H1 (cell line): ENCODE measurements at regions not wholly inside any gene's neighbourhood (a gene's known extent, or its start where the extent isn't known, plus 50 kb on each side); places are given as distances from the start of the nearest gene placed in this dataset.

Experiments
- CTCF ChIA-PET: fragments of 300-600 bp; sonication (Branson Sonifier 250); formaldehyde crosslinking; loops from one replicate; lab custom pipeline; 2021; ENCODE audit not compliant: partially characterized antibody; lab: Charles Lee
- POLR2A ChIA-PET: fragments of 300-600 bp; sonication (Branson Sonifier 250); formaldehyde crosslinking; loops from one replicate; lab custom pipeline; 2021; ENCODE audit warnings: inconsistent platforms; ENCODE audit not compliant: partially characterized antibody; lab: Charles Lee
- DNase-seq, 2 experiments: peaks; one replicate each; pipeline versions ENCODE4 v3.0.0 to v3.0.0-alpha.2; 2010 to 2022; ENCODE audit warnings: low spot score in 2 of 2, low read depth in 1 of 2, mixed read lengths in 1 of 2
- FAIRE-seq: peaks from 2 replicates; lab custom pipeline; 2011; peaks lifted over from hg19 to GRCh38; lab: Jason Lieb, UNC
- H2AFZ ChIP-seq: 2 replicates; pipeline ENCODE4 v1.8.1; 2012; ENCODE audit warnings: low read length, inconsistent platforms
- H2AK5ac ChIP-seq: 2 replicates; pipeline ENCODE4 v1.6.1; 2013; ENCODE audit warnings: low read depth, low read length
- H2BK120ac ChIP-seq: replicated peaks from 2 replicates; pipeline ENCODE3; 2013; ENCODE audit warnings: low read depth, low read length, inconsistent platforms
- H2BK12ac ChIP-seq: 2 replicates; pipeline ENCODE4 v1.6.1; 2013; ENCODE audit warnings: low read depth, low read length
- H2BK15ac ChIP-seq: 2 replicates; pipeline ENCODE4 v1.6.1; 2013; ENCODE audit warnings: low read length
- H2BK20ac ChIP-seq: 2 replicates; pipeline ENCODE4 v1.6.1; 2013; ENCODE audit warnings: low read length
- H2BK5ac ChIP-seq: 2 replicates; pipeline ENCODE4 v1.6.1; 2013; ENCODE audit warnings: low read depth, low read length
- H3K14ac ChIP-seq: 2 replicates; pipeline ENCODE4 v1.6.1; 2013; ENCODE audit warnings: inconsistent platforms; ENCODE audit not compliant: insufficient read length
- H3K18ac ChIP-seq: 2 replicates; pipeline ENCODE4 v1.6.1; 2013; ENCODE audit warnings: low read length; ENCODE audit errors: extremely low read depth
- H3K23ac ChIP-seq: 2 replicates; pipeline ENCODE4 v1.6.1; 2013; ENCODE audit warnings: inconsistent platforms; ENCODE audit not compliant: insufficient read length
- H3K23me2 ChIP-seq: 2 replicates; pipeline ENCODE4 v1.6.1; 2013; ENCODE audit warnings: low read depth, low read length
- H3K27ac ChIP-seq: 2 replicates; pipeline ENCODE4 v1.6.1; 2011; ENCODE audit warnings: low read depth, low read length, inconsistent platforms
- H3K27me3 ChIP-seq, 4 experiments: replicated peaks in 1 of 4; 1 replicate in 1 of 4; 2 replicates in 3 of 4; pipeline versions ENCODE4 v1.6.1 to v1.8.1; 2011 to 2013; ENCODE audit warnings: low read length in 3 of 4, mild to moderate bottlenecking in 3 of 4, inconsistent platforms in 2 of 4, mixed read lengths in 2 of 4, moderate library complexity in 1 of 4; ENCODE audit not compliant: control insufficient read depth in 3 of 4, insufficient read depth in 3 of 4; ENCODE audit errors: extremely low read depth in 1 of 4
- H3K36me3 ChIP-seq, 4 experiments: 2 replicates each; pipeline versions ENCODE4 v1.6.1 to v1.8.1; 2011 to 2013; ENCODE audit warnings: mild to moderate bottlenecking in 4 of 4, low read length in 3 of 4, moderate library complexity in 2 of 4, control low read depth in 1 of 4, inconsistent platforms in 1 of 4; ENCODE audit not compliant: insufficient read depth in 4 of 4, control insufficient read depth in 2 of 4
- H3K4ac ChIP-seq: replicated peaks from 2 replicates; pipeline ENCODE3; 2013; ENCODE audit warnings: low read length, low read depth, mixed read lengths, inconsistent platforms; ENCODE audit not compliant: insufficient read length
- H3K4me1 ChIP-seq, 4 experiments: replicated peaks in 1 of 4; 1 replicate in 1 of 4; 2 replicates in 3 of 4; pipeline versions ENCODE4 v1.6.1 to v1.8.1; 2011 to 2013; ENCODE audit warnings: low read length in 3 of 4, inconsistent platforms in 2 of 4, mixed read lengths in 1 of 4; ENCODE audit not compliant: insufficient read depth in 4 of 4, control insufficient read depth in 3 of 4
- H3K4me2 ChIP-seq, 2 experiments: 2 replicates each; pipeline versions ENCODE4 v1.6.1 to v1.8.1; 2011 to 2013; ENCODE audit warnings: low read depth in 2 of 2, low read length in 2 of 2, control low read depth in 1 of 2, inconsistent platforms in 1 of 2, mild to moderate bottlenecking in 1 of 2; ENCODE audit not compliant: insufficient read depth in 1 of 2
- H3K4me3 ChIP-seq, 4 experiments: fragments of 200-600, 300-600 bp in 1 of 4; sonication (generic), shearing (Covaris generic), sonication (Bioruptor Twin) in 1 of 4; 2 replicates each; pipeline versions ENCODE4 v1.5.1 to v1.8.1; 2011 to 2016; ENCODE audit warnings: low read length in 4 of 4, low read depth in 3 of 4, control low read depth in 2 of 4, inconsistent platforms in 2 of 4, mild to moderate bottlenecking in 2 of 4, mixed read lengths in 1 of 4, moderate library complexity in 1 of 4; ENCODE audit not compliant: insufficient read depth in 2 of 4; ENCODE audit errors: extremely low read depth in 1 of 4
- H3K56ac ChIP-seq: replicated peaks from 2 replicates; pipeline ENCODE3; 2013; ENCODE audit warnings: low read depth, mild to moderate bottlenecking, mixed read lengths, low read length, inconsistent platforms; ENCODE audit not compliant: insufficient read length
- H3K79me1 ChIP-seq: 2 replicates; pipeline ENCODE4 v1.6.1; 2013; ENCODE audit warnings: low read depth, low read length, control low read depth
- H3K79me2 ChIP-seq, 2 experiments: 2 replicates each; pipeline versions ENCODE4 v1.6.1 to v1.8.1; 2012 to 2013; ENCODE audit warnings: low read length in 2 of 2, mild to moderate bottlenecking in 2 of 2, inconsistent platforms in 1 of 2; ENCODE audit not compliant: insufficient read depth in 2 of 2, control insufficient read depth in 1 of 2
- H3K9ac ChIP-seq, 4 experiments: replicated peaks in 1 of 4; 1 replicate in 1 of 4; 2 replicates in 3 of 4; pipeline versions ENCODE4 v1.6.1 to v1.8.1; 2011 to 2013; ENCODE audit warnings: low read depth in 3 of 4, low read length in 3 of 4, control low read depth in 2 of 4, mild to moderate bottlenecking in 2 of 4, moderate library complexity in 2 of 4, inconsistent platforms in 1 of 4; ENCODE audit errors: extremely low read depth in 1 of 4
- H3K9me3 ChIP-seq, 2 experiments: 2 replicates each; pipeline versions ENCODE4 v1.6.1 to v1.8.1; 2012 to 2013; ENCODE audit warnings: mild to moderate bottlenecking in 2 of 2, moderate library complexity in 2 of 2, control low read depth in 1 of 2, inconsistent platforms in 1 of 2, low read depth in 1 of 2, low read length in 1 of 2, mixed read lengths in 1 of 2; ENCODE audit not compliant: insufficient read depth in 2 of 2
- H4K20me1 ChIP-seq, 2 experiments: replicated peaks in 1 of 2; 2 replicates each; pipeline versions ENCODE3 to v1.8.1; 2011 to 2013; ENCODE audit warnings: inconsistent platforms in 2 of 2, low read length in 2 of 2, mild to moderate bottlenecking in 1 of 2; ENCODE audit not compliant: insufficient read depth in 2 of 2, control insufficient read depth in 1 of 2
- H4K5ac ChIP-seq: 2 replicates; pipeline ENCODE4 v1.6.1; 2013; ENCODE audit warnings: low read length, low read depth, mixed read lengths, inconsistent platforms; ENCODE audit not compliant: insufficient read length
- H4K8ac ChIP-seq: 2 replicates; pipeline ENCODE4 v1.8.0; 2013; ENCODE audit warnings: mild to moderate bottlenecking, moderate library complexity, low read length, inconsistent platforms; ENCODE audit not compliant: insufficient read depth; ENCODE audit errors: extremely low read depth
- H4K91ac ChIP-seq: replicated peaks from 2 replicates; pipeline ENCODE3; 2013; ENCODE audit warnings: low read length, mixed read lengths, inconsistent platforms; ENCODE audit not compliant: insufficient read length
- BACH1 ChIP-seq: IDR thresholded peaks from 2 replicates; pipeline ENCODE4 v1.6.1; 2012; ENCODE audit warnings: low read length, improper control_type of control experiment
- CBX5 ChIP-seq: fragments of 300-800, 300-1000 bp; sonication (generic); IDR thresholded peaks from 2 replicates; pipeline ENCODE4 v1.7.1; 2016; ENCODE audit warnings: antibody characterized with exemption, low read length, low read depth
- CEBPB ChIP-seq: IDR thresholded peaks from 2 replicates; pipeline ENCODE4 v1.6.1; 2012; ENCODE audit warnings: low read depth, low read length
- CHD2 ChIP-seq: IDR thresholded peaks from 2 replicates; pipeline ENCODE4 v1.6.1; 2012; ENCODE audit warnings: low read length, improper control_type of control experiment
- EP300 ChIP-seq, 2 experiments: IDR thresholded peaks; 1 replicate in 1 of 2; 2 replicates in 1 of 2; pipeline ENCODE4 v1.6.1; 2011 to 2012; ENCODE audit warnings: low read depth in 2 of 2, low read length in 2 of 2, mild to moderate bottlenecking in 2 of 2, borderline replicate concordance in 1 of 2, inconsistent platforms in 1 of 2, moderate library complexity in 1 of 2
- HDAC6 ChIP-seq: IDR thresholded peaks from one replicate; pipeline ENCODE4 v1.7.1; 2012; ENCODE audit warnings: low read depth, mild to moderate bottlenecking, inconsistent platforms, low read length, moderate library complexity
- JUND ChIP-seq: IDR thresholded peaks from 2 replicates; pipeline ENCODE4 v1.6.1; 2011; ENCODE audit warnings: mild to moderate bottlenecking, improper control_type of control experiment, low read length
- KDM1A ChIP-seq: fragments of 200-600, 300-600 bp; sonication (generic); IDR thresholded peaks from 2 replicates; pipeline ENCODE4 v1.7.1; 2016; ENCODE audit warnings: mild to moderate bottlenecking, low read length, borderline replicate concordance
- NRF1 ChIP-seq: IDR thresholded peaks from 2 replicates; pipeline ENCODE4 v1.6.1; 2011; ENCODE audit warnings: mild to moderate bottlenecking, low read depth, low read length, improper control_type of control experiment
- RAD21 ChIP-seq, 2 experiments: IDR thresholded peaks in 1 of 2; conservative IDR thresholded peaks in 1 of 2; 2 replicates each; pipeline ENCODE4 v1.6.1; 2011; ENCODE audit warnings: low read depth in 2 of 2, low read length in 2 of 2, improper control_type of control experiment in 1 of 2, inconsistent platforms in 1 of 2, mild to moderate bottlenecking in 1 of 2, moderate library complexity in 1 of 2
- SIX5 ChIP-seq: IDR thresholded peaks from 2 replicates; pipeline ENCODE4 v1.6.1; 2011; ENCODE audit warnings: mild to moderate bottlenecking, low read depth, low read length
- SP4 ChIP-seq: IDR thresholded peaks from 2 replicates; pipeline ENCODE4 v1.6.1; 2012; ENCODE audit warnings: low read length, inconsistent platforms
- TBP ChIP-seq: IDR thresholded peaks from 2 replicates; pipeline ENCODE4 v1.6.1; 2011; ENCODE audit warnings: low read depth, low read length, improper control_type of control experiment
- ZNF274 ChIP-seq: IDR thresholded peaks from 2 replicates; pipeline ENCODE4 v1.7.0; 2012; ENCODE audit warnings: low read length, borderline replicate concordance; ENCODE audit errors: extremely low read depth
- WGBS, 2 experiments: shearing (Covaris generic) in 1 of 2; methylation state at CpG; one replicate each; pipeline versions ENCODE4 v1.1.6 to v1.1.7; 2013 to 2015; ENCODE audit warnings: low lambda C conversion rate in 2 of 2, mixed read lengths in 2 of 2, inconsistent platforms in 1 of 2, low coverage in 1 of 2, missing lambda C conversion rate in 1 of 2; ENCODE audit not compliant: insufficient replicate concordance in 2 of 2, insufficient coverage in 1 of 2, insufficient read length in 1 of 2; ENCODE audit errors: extremely low coverage in 1 of 2, missing lambda C conversion rate in 1 of 2; 5-methylcytosine and 5-hydroxymethylcytosine counted together

DNA sequence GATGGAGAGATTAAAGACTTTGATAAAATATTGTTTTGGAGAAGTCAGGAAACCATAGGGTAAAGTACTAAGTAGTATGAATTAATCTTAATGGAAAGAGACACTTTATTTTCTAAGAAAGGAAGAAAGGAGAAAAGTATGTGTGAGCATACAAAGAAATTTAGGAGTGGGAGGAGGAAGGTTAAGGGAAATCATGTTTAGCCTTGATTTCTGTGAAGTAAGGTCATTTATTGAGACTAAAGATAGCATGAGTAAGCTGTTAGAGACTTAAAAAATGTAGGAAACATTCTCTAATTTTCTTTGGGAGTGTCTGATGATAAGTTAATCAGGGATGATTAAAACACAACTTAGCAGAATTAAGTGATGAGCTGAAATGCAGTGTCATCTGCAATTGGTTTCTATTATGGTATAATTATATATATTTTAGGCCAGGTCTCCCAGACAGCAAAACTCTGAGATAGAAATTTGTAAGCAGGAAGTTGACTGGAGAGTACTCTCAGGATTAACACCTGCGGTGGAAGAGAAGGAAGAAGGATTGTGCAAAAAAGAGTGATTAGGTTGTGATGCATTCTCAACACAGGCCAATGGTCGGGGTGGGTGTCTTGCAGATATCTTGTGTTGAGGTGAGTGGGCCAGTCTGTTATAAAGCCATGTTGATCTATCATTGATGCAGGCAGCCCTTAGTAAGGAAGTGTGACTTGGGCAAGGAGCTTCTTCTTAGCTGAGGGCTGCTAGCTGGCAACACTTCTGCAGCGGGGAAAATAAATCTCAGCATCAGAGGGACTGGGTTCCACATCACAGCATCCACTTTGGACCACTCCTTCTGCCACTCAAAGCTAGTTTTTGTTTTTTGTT, 256.2 kb downstream of the AEBP2 start:
- Histone ChIP-seq H3K4me2 (no peak overlapping the region), H3K36me3 (no peaks in the 10 kb centered on the region), H3K4me1 (no peaks in the 10 kb centered on the region), H3K4ac (no peak overlapping the region), H2AFZ (no peak overlapping the region), H3K23ac (no peak overlapping the region), H2BK5ac (no peak overlapping the region), H2BK20ac (no peak overlapping the region), H4K8ac (no peak overlapping the region), H3K27me3 (no peaks in the 10 kb centered on the region), H3K18ac (no peak overlapping the region), H3K14ac (no peak overlapping the region), H3K79me1 (no peaks in the 10 kb centered on the region), H4K20me1 (no peaks in the 10 kb centered on the region), H3K79me2 (no peaks in the 10 kb centered on the region), H3K9ac (no peak overlapping the region), H4K91ac (no peak overlapping the region), H3K27ac (no peak overlapping the region), H3K9me3 (no peaks in the 10 kb centered on the region), H4K5ac (no peak overlapping the region), H3K23me2 (no peaks in the 10 kb centered on the region), H2BK15ac (no peak overlapping the region), H2BK120ac (no peak overlapping the region), H2AK5ac (no peak overlapping the region), H2BK12ac (no peak overlapping the region), H3K4me3 (no peak overlapping the region), H3K56ac (no peak overlapping the region)
- ChIA-PET CTCF (interaction anchor here (0.6 to 1.1 kb wide), 3 partner anchors 14 to 71 kb away, joined by 3 to 6 read pairs (median 3); no protein-coding TSS in a partner anchor), POLR2A (no interaction called here)
- DNase-seq: no peak
- 85% methylated on average over 3 of the region's 3 CpGs; no CpG with 5 or more reads in 1 of the 2 experiments for WGBS, 2 experiments
- FAIRE-seq: no peak
- no peak for TF ChIP-seq ZNF274
- no peak for TF ChIP-seq RAD21 (IDR thresholded peaks at IDR 0.05 in 1 of 2, conservative IDR thresholded peaks at IDR 0.05 in 1 of 2; ENCODE audit: low read depth in 2 of 2, low read length in 2 of 2)
- TF ChIP-seq NRF1: no peak
- no peak for TF ChIP-seq KDM1A
- no peak for TF ChIP-seq SIX5
- no peak for TF ChIP-seq SP4
- TF ChIP-seq HDAC6: no peak
- TF ChIP-seq JUND: no peak
- TF ChIP-seq CEBPB: no peak
- no peak for TF ChIP-seq CBX5
- TF ChIP-seq CHD2: no peak
- no peak for TF ChIP-seq BACH1
- TF ChIP-seq EP300 (IDR thresholded peaks at IDR 0.05; ENCODE audit: borderline replicate concordance in 1 of 2, low read depth in 2 of 2, low read length in 2 of 2): no peak
- no peak for TF ChIP-seq TBP
